Liver (tissue), 8 donors: ENCODE measurements at regions not wholly inside any gene's neighbourhood (a gene's known extent, or its start where the extent isn't known, plus 50 kb on each side); places are given as distances from the start of the nearest gene placed in this dataset.

Source experiments
- DNase-seq: peaks from one replicate; pipeline ENCODE4 v3.0.0-alpha.2; 2017; ENCODE audit warnings: low spot score
- H3K27ac ChIP-seq, 2 donors: one replicate each; pipeline ENCODE4 v1.7.0; 2013; ENCODE audit warnings: inconsistent platforms in 2 of 2, low read length in 2 of 2, control low read depth in 1 of 2, low read depth in 1 of 2, mild to moderate bottlenecking in 1 of 2
- H3K27me3 ChIP-seq, 4 donors: one replicate each; pipeline versions ENCODE4 v1.6.1 to v1.7.0; 2013; ENCODE audit warnings: low read length in 3 of 4, inconsistent platforms in 1 of 4, mild to moderate bottlenecking in 1 of 4, moderate library complexity in 1 of 4; ENCODE audit not compliant: control insufficient read depth in 4 of 4, insufficient read depth in 4 of 4
- H3K36me3 ChIP-seq, 4 donors: one replicate each; pipeline versions ENCODE4 v1.6.1 to v1.7.0; 2013; ENCODE audit warnings: low read length in 3 of 4, mild to moderate bottlenecking in 3 of 4, low read depth in 1 of 4, moderate library complexity in 1 of 4; ENCODE audit not compliant: control insufficient read depth in 4 of 4, insufficient read depth in 3 of 4
- H3K4me1 ChIP-seq, 4 donors: one replicate each; pipeline versions ENCODE4 v1.6.1 to v1.7.0; 2013; ENCODE audit warnings: low read length in 3 of 4, mild to moderate bottlenecking in 3 of 4, moderate library complexity in 1 of 4; ENCODE audit not compliant: control insufficient read depth in 4 of 4, insufficient read depth in 4 of 4
- H3K4me3 ChIP-seq, 3 donors: one replicate each; pipeline versions ENCODE4 v1.6.1 to v1.7.0; 2013; ENCODE audit warnings: low read length in 3 of 3, control low read depth in 1 of 3, low read depth in 1 of 3, mild to moderate bottlenecking in 1 of 3
- H3K9ac ChIP-seq, 2 donors: one replicate each; pipeline ENCODE4 v1.7.0; 2013; ENCODE audit warnings: low read length in 2 of 2, mild to moderate bottlenecking in 2 of 2, moderate library complexity in 2 of 2, control low read depth in 1 of 2, low read depth in 1 of 2
- H3K9me3 ChIP-seq, 4 donors: one replicate each; pipeline versions ENCODE4 v1.6.1 to v1.7.0; 2013; ENCODE audit warnings: low read length in 3 of 4; ENCODE audit not compliant: control insufficient read depth in 4 of 4
- FOXA1 ChIP-seq: IDR thresholded peaks from 2 replicates; pipeline ENCODE4 v1.6.1; 2016; ENCODE audit warnings: antibody characterized with exemption
- FOXA2 ChIP-seq: IDR thresholded peaks from 2 replicates; pipeline ENCODE4 v1.6.1; 2016; ENCODE audit warnings: antibody characterized with exemption
- GABPA ChIP-seq, 2 donors: IDR thresholded peaks in 1 of 2; conservative IDR thresholded peaks in 1 of 2; 2 replicates each; pipeline ENCODE4 v1.6.1; 2016; ENCODE audit warnings: antibody characterized with exemption in 2 of 2, mild to moderate bottlenecking in 1 of 2, moderate library complexity in 1 of 2
- HNF4A ChIP-seq, 2 donors: conservative IDR thresholded peaks; 2 replicates each; pipeline ENCODE4 v1.6.1; 2016; ENCODE audit warnings: antibody characterized with exemption in 2 of 2, mild to moderate bottlenecking in 2 of 2
- HNF4G ChIP-seq: IDR thresholded peaks from 2 replicates; pipeline ENCODE4 v1.6.1; 2016; ENCODE audit warnings: antibody characterized with exemption
- JUND ChIP-seq, 2 donors: IDR thresholded peaks; 2 replicates each; pipeline ENCODE4 v1.6.1; 2016; ENCODE audit warnings: antibody characterized with exemption in 2 of 2
- NR2F2 ChIP-seq: IDR thresholded peaks from 2 replicates; pipeline ENCODE4 v1.6.1; 2016; ENCODE audit warnings: antibody characterized with exemption
- SP1 ChIP-seq: IDR thresholded peaks from 2 replicates; pipeline ENCODE4 v1.6.1; 2018; ENCODE audit warnings: antibody characterized with exemption, mild to moderate bottlenecking
- TAF1 ChIP-seq: conservative IDR thresholded peaks from 2 replicates; pipeline ENCODE4 v1.6.1; 2016; ENCODE audit warnings: antibody characterized with exemption, mild to moderate bottlenecking
- YY1 ChIP-seq: IDR thresholded peaks from 2 replicates; pipeline ENCODE4 v1.6.1; 2016; ENCODE audit warnings: antibody characterized with exemption, mild to moderate bottlenecking
- WGBS: extraction: QIAGEN DNeasy Blood & Tissue Kit; methylation state at CpG from one replicate; pipeline ENCODE4 v1.1.7; 2013; 5-methylcytosine and 5-hydroxymethylcytosine counted together
- TF ChIP-seq, protein P1 (sequence below): IDR thresholded peaks from 2 replicates; pipeline ENCODE4 v1.6.1; 2016; ENCODE audit warnings: antibody characterized with exemption, mild to moderate bottlenecking
- TF ChIP-seq, protein P2 (sequence below): IDR thresholded peaks from 2 replicates; pipeline ENCODE4 v1.6.1; 2016; ENCODE audit warnings: antibody characterized with exemption
- TF ChIP-seq, protein P3 (sequence below): fragments of 150-350 bp; IDR thresholded peaks from 2 replicates; pipeline ENCODE4 v1.5.1; 2017; ENCODE audit warnings: improper control_type of control experiment, low read depth, low read length; ENCODE audit not compliant: missing input control
- donor health status: healthy.
- donor health status: healthy.
- donor health status: healthy.
- donor health status: healthy.
- donor health status: healthy.

DNA sequence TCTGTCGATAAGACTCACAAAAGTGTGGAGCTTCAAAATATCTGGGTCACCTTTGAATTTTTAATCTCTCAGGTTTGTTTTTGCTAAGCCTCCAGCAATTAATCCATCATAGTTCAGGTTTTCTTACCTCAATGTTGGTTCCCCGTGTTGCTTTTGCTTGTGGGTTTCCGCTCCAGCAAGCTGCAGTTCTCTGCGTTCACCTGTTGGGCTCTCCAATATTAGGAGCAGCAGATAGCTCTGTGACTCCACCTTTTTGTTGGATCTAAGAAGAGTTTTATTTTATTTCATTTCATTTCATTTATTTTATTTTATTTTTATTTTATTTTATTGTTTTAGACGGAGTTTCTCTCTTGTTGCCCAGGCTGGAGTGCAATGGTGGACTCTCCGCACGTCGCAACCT is 335.5 kb downstream of the COL11A1 start:
- 77% methylated on average over 8 of the region's 8 CpGs for WGBS
- no peaks in the 10 kb centered on the region for H3K9me3 ChIP-seq
- H3K9ac ChIP-seq: no peak overlapping the region
- no peaks in the 10 kb centered on the region for H3K4me1 ChIP-seq
- no peak overlapping the region for H3K4me3 ChIP-seq
- H3K27me3 ChIP-seq: no peaks in the 10 kb centered on the region
- TF ChIP-seq, protein P1, sequence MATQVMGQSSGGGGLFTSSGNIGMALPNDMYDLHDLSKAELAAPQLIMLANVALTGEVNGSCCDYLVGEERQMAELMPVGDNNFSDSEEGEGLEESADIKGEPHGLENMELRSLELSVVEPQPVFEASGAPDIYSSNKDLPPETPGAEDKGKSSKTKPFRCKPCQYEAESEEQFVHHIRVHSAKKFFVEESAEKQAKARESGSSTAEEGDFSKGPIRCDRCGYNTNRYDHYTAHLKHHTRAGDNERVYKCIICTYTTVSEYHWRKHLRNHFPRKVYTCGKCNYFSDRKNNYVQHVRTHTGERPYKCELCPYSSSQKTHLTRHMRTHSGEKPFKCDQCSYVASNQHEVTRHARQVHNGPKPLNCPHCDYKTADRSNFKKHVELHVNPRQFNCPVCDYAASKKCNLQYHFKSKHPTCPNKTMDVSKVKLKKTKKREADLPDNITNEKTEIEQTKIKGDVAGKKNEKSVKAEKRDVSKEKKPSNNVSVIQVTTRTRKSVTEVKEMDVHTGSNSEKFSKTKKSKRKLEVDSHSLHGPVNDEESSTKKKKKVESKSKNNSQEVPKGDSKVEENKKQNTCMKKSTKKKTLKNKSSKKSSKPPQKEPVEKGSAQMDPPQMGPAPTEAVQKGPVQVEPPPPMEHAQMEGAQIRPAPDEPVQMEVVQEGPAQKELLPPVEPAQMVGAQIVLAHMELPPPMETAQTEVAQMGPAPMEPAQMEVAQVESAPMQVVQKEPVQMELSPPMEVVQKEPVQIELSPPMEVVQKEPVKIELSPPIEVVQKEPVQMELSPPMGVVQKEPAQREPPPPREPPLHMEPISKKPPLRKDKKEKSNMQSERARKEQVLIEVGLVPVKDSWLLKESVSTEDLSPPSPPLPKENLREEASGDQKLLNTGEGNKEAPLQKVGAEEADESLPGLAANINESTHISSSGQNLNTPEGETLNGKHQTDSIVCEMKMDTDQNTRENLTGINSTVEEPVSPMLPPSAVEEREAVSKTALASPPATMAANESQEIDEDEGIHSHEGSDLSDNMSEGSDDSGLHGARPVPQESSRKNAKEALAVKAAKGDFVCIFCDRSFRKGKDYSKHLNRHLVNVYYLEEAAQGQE: no peak
- TF ChIP-seq YY1 (no peak), HNF4G (no peak), JUND (IDR thresholded peaks at IDR 0.05) (no peak), GABPA (IDR thresholded peaks at IDR 0.05 in 1 of 2, conservative IDR thresholded peaks at IDR 0.05 in 1 of 2) (no peak), NR2F2 (no peak), TAF1 (no peak)
- TF ChIP-seq, protein P2, sequence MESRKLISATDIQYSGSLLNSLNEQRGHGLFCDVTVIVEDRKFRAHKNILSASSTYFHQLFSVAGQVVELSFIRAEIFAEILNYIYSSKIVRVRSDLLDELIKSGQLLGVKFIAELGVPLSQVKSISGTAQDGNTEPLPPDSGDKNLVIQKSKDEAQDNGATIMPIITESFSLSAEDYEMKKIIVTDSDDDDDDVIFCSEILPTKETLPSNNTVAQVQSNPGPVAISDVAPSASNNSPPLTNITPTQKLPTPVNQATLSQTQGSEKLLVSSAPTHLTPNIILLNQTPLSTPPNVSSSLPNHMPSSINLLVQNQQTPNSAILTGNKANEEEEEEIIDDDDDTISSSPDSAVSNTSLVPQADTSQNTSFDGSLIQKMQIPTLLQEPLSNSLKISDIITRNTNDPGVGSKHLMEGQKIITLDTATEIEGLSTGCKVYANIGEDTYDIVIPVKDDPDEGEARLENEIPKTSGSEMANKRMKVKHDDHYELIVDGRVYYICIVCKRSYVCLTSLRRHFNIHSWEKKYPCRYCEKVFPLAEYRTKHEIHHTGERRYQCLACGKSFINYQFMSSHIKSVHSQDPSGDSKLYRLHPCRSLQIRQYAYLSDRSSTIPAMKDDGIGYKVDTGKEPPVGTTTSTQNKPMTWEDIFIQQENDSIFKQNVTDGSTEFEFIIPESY: no peak
- DNase-seq: no peak
- H3K27ac ChIP-seq: no peak overlapping the region
- H3K36me3 ChIP-seq: no peaks in the 10 kb centered on the region

DNA sequence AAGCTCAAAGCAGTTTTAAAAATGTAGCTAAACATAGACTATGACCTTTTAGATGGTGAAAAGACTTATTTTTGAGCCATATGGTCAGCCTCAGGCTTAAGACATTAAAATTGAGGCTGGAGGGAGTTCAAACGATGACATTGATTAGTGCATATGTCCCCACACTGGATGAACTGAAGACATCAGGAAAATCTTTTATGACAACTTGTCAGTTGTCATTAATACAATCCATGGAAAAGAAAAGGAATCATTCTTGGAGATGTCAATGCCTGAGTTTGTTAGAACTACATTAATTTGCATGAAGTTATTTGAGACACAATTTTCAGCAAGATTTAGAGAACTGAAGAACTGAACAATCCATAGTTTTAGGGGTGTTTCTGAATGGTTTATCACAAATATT is 349.9 kb downstream of the COL11A1 start:
- TF ChIP-seq JUND (IDR thresholded peaks at IDR 0.05) (no peak), SP1 (no peak), FOXA1 (no peak), FOXA2 (no peak), HNF4A (conservative IDR thresholded peaks at IDR 0.05) (no peak)
- TF ChIP-seq, protein P3, sequence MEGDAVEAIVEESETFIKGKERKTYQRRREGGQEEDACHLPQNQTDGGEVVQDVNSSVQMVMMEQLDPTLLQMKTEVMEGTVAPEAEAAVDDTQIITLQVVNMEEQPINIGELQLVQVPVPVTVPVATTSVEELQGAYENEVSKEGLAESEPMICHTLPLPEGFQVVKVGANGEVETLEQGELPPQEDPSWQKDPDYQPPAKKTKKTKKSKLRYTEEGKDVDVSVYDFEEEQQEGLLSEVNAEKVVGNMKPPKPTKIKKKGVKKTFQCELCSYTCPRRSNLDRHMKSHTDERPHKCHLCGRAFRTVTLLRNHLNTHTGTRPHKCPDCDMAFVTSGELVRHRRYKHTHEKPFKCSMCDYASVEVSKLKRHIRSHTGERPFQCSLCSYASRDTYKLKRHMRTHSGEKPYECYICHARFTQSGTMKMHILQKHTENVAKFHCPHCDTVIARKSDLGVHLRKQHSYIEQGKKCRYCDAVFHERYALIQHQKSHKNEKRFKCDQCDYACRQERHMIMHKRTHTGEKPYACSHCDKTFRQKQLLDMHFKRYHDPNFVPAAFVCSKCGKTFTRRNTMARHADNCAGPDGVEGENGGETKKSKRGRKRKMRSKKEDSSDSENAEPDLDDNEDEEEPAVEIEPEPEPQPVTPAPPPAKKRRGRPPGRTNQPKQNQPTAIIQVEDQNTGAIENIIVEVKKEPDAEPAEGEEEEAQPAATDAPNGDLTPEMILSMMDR: no peak
- TF ChIP-seq, protein P2: no peak
- TF ChIP-seq, protein P1: no peak
- 56% methylated on average over 1 of the region's 1 CpG for WGBS
- Histone ChIP-seq H3K4me3 (no peak overlapping the region), H3K4me1 (no peaks in the 10 kb centered on the region), H3K27me3 (no peaks in the 10 kb centered on the region), H3K9me3 (no peaks in the 10 kb centered on the region), H3K9ac (no peak overlapping the region), H3K27ac (no peak overlapping the region), H3K36me3 (no peaks in the 10 kb centered on the region)
- no peak for DNase-seq
